Astrocyte of the hippocampus (primary cell): ENCODE measurements at regions not wholly inside any gene's neighbourhood (a gene's known extent, or its start where the extent isn't known, plus 50 kb on each side); places are given as distances from the start of the nearest gene placed in this dataset.

Experiments used
- DNase-seq: peaks from one replicate; pipeline ENCODE4 v3.0.0; 2011; ENCODE audit warnings: low read depth, low spot score

GRCh38 chr1:198040880-198041279, 115.9 kb upstream of the NEK7 start:
- no peak for DNase-seq

DNA sequence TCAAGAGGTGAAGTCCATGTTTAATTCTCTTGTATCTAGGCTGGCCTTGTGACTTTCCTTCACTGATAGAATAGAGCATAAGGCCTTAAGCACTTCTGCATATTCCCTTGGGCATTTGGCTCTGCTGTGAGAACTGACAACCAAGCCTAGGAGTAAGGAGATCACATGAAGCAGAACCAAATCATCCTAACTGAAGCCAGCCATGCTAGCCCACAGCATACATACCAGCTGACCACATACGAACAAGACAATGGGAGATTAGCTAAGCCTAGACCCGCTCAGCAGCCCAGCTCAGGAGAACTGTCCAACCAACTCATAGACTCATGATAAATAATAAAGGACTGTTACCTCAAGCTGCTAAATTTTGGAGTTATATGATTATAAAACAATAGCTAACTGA, 114.6 kb upstream of the NEK7 start:
- DNase-seq: peak; percentile 37

DNA sequence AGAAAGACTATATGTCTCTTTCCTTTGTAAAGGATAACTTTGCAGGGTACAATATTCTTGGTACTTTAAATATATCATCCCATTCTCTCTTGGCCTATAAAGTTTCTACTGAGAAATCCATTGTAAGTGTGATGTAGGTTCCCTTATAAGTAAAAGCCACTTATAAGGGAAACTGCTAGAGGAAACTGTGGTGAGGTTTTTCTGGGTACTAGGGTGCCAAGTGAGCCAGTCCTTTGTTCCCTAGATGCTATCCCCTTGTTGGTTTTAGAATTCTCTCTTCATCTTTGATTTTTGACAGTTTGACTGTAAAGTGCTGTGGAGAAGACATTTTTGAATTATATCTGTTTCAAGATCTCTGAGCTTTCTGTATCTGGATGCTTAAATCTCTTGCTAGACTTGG, 108.9 kb upstream of the NEK7 start:
- no peak for DNase-seq

DNA sequence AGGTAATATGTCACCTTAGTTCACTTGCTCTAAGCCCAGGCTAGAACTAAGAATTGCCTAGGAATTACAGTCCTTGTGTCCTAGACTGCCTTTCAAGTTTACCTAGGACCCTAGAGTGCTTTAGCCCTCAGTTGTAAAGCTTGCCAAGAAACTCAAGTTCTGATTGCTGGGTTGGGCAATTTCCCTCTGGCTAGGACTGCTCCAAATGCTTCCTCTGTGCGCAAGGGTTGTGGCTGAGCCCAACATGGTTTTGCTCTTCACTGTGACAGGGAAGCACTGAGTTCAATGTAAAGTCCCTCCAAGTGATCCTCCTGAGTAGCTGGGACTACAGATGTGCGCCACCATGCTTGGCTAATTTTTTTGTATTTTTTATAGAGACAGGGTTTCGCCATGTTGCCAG, 102.3 kb upstream of the NEK7 start:
- no peak for DNase-seq

DNA sequence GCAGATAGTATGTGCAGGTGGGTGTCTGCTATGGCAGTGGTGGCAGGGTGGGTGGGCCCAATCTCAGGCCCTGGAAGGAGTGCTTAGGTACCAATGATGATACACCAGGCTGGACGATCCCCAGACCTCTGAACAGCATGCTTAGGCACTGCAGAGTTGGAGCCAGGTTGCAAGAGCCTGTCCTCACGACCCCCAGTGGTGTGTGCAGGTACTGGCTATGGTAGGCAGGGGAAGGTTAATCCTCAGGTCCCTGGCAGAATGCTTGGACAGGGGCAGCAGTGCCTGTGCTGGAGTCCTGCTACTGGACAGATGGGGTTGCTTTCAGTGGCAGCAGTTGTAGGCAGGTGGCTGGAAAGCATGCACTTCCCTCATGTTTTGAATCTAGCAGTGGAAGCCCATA, 100.5 kb upstream of the NEK7 start:
- no peak for DNase-seq

- no peak for DNase-seq
These were observed 92.6 kb upstream of the NEK7 start for GRCh38 chr1:198064181-198064580.

DNA sequence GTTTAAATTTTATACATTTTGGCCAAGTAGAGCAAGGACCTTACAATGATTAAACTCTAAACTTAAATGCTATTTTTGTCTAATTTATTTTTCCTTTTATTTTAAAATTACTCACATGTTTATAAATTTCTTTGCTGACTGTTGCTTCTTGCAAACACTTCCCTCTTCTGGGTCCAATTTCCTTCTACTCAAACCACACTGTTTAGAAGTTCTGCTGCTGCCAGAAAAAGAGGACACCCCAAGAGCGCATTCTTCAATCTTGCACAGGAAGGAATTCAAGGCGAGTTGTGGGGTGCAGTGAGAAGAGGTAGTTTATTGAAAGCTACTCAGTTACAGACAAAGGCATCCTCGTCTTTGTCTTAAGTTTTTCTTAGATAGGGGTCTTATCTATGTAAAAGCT, 88.5 kb upstream of the NEK7 start:
- DNase-seq: no peak

GRCh38 chr1:198072177-198072576, 84.6 kb upstream of the NEK7 start:
- no peak for DNase-seq

DNA sequence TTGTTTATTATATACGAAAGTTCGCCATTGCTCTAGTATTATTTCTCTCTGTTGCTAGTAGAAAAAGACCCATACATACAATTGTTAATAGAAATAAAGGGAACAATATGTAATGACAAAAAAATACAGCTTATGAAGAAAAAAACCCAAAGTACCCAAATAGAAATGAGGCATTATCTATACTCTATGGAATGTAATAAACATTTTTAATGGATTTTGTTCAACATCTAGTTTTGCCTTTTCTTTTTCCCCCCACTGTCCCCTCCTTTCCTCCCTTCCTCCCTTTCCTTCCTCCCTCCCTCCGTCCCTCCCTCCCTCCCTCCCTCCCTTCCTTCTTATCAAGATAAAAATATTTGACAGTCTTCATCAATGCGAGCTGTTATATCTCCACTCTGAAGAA, 81.5 kb upstream of the NEK7 start:
- DNase-seq: no peak

DNA sequence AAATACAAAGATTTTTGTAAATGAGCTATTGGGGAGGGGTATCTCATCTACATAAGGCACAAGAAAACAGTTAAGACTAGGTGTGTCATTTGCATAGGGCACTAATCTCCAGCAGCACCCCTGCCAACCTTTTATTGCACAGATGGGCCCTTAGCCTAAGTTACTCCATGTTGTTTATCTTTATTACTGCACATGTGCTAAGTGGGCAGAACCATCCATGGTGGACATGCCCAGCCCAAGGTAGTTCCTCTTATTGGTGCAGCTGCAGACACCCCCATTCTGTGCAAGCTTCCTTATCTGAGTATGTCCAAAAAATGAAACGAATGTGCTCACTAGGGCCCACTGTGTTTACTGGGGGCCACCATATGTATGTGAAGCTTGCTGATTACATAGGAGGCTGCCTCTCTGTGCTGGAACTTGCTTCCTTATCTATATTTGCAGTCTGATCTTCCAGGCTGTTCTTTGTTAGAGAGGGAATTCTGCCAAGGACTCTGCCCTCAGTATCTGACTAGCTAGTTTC, 77.3 kb upstream of the NEK7 start:
- no peak for DNase-seq

- no peak for DNase-seq
These were observed 74.2 kb upstream of the NEK7 start for GRCh38 chr1:198082576-198082975.

GRCh38 chr1:198083549-198083948, 73.2 kb upstream of the NEK7 start:
- DNase-seq: no peak

GRCh38 chr1:198084241-198084908, 72.4 kb upstream of the NEK7 start:
- DNase-seq: no peak

GRCh38 chr1:198086051-198086745, 70.6 kb upstream of the NEK7 start:
- no peak for DNase-seq

- no peak for DNase-seq
These were observed 69.0 kb upstream of the NEK7 start for GRCh38 chr1:198087831-198088230.

DNA sequence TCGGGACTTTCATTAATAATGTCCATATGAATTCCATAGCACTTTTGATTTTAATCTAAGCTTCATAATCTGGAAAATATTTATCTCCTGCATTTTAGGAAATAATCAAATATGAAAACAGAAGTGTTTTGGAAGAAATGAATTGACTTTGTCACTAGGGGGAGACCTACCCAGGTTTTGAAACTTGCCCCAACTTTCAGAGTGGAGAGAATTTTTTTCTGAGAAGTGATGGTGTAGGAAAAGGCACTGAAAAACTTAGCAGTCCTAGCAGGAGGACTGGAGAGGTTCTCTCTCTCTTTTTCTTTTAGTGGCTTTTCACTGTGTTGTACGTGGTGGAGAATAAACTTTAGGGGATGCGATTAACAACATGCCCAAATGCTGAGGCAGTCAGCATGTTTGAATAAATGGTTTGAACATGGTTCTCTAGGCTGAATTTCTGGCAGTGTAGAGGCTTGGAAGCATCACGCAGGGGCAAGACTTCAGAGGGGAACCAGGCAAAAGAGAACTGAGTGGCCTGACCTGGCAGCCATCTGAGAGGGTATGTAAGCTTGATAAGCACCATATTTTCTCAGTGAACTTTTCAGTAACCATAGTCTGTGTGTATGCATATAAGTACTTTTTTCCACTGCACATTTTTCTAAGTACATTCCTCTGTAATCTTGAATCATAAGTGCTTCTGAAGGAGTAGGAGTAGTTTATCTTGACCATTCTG, 68.3 kb upstream of the NEK7 start:
- peak; percentile 59 for DNase-seq

DNA sequence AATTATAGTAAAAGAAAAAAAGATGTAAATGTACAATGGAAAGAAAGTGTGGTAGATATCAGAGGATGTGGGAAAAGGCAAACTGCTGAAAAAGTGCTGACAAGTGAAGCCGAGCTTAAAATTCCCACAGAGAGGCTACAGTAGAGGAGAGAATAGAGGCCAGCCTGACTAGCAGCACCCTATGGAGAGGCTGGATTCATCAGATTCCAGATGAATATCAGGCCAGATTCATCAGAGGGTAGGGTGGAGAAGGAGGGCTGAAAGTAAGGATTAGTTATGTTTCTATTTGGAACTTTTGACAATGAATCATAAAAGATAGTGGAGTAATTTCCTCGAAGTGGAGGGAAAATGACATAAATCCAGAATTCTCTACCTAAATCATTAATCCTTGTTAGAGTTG, 60.4 kb upstream of the NEK7 start:
- DNase-seq: no peak

- no peak for DNase-seq
These were observed 57.0 kb upstream of the NEK7 start for GRCh38 chr1:198099755-198100154.

DNA sequence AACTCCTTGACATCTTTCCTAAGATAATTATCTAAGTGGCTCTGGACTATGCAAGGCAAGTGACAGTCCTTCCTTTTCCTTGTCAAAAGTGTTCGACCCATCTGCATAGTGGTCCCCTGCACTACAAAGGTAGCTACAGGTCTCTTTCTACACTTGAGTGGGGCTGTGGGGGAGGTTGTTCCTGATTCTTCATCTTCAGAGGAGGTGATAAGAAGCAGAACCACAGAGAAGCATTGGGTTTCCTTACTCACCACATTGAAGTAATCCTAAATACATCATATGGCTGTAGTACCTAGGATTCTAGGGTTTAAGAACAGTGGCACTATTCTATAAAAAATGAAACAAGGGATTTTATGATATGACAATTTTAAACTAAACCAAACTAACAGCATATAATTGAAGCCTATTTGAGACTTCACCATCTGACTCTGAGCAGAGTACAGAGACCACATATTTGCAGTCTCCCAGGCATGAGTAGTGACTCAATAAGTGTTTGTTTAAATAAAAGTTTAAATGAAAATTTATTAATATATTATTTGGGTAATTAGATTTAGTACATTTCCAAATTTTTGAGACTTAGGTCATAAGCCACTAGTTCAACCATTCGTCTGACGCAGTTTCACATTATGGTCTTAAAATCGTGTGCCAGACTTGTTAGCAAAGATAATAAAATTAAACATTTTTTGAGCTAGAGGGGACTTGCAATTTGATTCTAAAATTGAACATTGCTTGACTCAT, 54.9 kb upstream of the NEK7 start:
- DNase-seq: no peak

DNA sequence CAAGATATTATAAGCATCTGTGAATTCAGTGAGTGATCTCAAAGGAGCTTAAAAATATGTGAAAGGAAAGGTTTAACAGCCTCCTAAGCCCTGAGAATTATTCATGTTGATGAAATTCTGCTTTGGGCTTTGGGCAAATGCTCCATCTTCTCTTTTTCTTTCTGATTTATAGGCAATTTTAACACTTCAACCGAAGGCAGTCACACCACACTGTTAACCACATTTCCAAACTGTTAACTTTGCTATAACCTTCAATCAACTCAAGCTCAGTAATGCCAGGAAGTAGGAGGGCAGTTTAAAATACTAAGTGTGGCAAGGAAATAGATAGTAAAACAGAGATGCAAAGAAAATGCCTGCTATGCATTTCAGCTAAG, 54.4 kb upstream of the NEK7 start:
- DNase-seq: no peak

- no peak for DNase-seq
These were observed 51.6 kb upstream of the NEK7 start for GRCh38 chr1:198105185-198105584.

DNA sequence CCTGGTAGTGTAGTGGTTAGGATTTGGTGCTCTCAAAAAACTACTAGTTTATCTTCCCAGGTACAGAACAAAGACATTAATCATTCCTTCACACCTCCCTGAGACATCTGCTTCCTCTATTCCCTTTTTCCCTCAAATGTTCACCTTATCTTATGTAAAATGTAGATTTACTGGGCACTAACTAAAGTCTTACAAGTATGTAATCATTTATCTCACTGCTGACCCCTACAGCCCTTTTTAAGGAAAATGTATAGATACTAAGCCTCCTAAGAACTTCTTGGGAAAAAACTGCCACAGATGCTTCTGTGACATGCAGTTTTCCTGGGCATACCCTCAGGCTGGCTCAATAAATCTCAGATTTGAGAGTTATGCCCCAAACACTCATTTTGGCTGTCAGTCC, 50.8 kb upstream of the NEK7 start:
- no peak for DNase-seq
